CD4-positive, alpha-beta T cell treated with Interleukin-15 for 1 hour (primary cell): ENCODE measurements at regions not wholly inside any gene's neighbourhood (a gene's known extent, or its start where the extent isn't known, plus 50 kb on each side); places are given as distances from the start of the nearest gene placed in this dataset.

Experiments
- DNase-seq: peaks from one replicate; pipeline ENCODE4 v3.0.0-alpha.2; 2020

DNA sequence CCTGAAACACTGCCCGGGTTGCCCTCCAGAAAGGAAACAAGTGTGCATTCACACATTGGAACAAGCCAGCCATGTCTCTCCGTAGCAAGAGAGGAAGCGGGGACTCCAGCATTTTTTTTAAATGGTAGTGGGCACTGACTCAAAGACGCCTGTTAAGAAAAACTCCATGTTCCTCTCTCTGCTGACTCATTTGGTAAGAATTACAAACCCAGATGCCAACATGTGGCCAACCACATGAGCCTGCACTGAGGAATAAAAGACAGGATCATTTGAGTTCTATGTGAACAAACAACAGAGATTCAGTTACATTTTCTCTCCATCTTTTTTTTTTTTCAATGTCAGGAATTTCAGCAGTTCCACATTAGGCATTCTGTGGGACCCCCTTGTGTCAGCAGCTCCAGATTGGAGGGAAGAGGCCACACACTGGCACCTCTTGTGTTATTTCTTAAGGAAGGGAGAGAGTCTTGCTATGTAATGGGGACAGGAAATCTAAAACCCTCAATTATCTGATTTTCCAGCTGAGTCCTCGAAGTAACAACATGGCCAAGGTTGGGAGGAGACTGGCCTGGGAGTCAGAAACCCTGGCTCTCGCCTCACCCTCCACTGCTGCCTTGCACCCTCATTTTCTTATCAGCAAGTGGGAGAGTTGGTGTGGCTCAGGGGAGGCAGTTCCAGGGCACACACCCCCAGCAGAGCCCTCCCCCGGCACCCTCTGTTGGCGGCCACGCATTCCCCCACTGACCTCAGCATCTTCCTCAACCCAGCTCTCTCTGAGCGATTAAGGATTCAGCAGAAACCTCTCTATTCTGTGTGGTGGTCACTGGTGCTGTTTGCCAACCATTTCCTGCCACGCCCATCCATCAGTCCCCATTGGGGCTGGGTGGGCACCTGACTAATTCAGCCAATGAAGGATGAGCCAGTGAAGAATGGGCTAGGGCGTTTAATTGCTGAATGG, 173.0 kb downstream of the FOXL1 start:
- no peak for DNase-seq

DNA sequence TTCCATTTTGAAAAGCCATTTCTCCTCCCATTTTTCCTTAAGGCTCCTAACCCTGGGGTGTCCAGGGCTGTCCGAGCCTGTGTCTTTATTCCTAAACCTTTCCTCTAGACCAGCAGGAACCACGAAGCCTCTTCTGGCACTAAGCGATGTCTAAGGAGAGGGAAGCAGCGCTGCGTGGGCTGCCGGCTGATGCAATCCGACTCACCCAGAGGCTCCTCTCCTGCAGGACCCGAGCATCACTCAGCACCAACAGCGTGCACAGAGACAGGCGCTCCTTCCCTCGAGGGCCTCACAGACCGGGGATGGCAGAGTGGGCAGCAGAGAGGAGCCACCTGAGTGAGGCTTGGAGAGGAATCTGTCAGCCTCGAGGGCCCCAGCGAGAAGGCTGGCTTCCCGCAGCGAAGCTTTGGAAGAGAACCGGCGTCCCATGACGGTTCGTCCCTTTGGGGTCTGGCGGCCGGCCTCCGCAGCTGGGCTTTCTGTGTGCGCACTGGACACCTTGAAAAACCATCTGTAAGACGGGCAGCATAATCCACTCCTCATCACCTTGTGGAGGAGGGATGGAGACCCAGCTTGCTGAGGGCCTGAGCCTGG, 174.3 kb downstream of the FOXL1 start:
- DNase-seq = no peak

DNA sequence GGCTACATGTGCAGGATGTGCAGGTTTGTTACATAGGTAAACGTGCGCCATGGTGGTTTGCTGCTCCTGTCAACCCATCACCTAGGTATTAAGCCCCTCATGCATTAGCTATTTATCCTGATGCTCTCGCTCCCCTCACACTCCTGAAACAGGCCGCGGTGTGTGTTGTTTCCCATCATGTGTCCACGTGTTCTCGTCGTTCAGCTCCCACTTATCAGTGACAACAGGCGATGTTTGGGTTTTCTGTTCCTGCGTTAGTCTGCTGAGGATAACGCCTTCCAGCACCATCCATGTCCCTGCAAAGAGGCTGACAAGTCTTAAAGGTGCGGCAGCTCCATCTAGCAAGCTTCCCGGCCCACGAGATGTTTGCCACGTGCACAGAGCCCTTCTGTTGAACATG, 175.1 kb downstream of the FOXL1 start:
- DNase-seq = no peak

DNA sequence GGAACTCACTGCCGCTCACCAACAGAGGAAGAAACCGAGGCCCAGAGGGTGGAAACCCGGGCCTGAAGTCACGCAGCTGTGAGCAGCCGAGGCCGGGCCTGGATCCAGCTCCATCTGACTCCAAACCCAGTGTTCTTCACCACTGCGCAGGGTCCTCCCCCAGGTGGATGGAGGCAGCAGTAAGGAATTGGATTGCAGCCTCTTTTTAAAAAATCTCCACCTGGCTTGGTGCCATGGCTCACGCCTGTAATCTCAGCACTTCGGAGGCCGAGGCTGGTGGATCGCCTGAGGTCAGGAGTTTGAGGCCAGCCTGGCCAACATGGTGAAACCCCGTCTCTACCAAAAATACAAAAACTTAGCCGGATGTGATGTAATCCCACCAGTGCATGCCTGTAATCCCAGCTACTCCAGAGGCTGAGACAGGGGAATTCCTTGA, 177.2 kb downstream of the FOXL1 start:
- no peak for DNase-seq

DNA sequence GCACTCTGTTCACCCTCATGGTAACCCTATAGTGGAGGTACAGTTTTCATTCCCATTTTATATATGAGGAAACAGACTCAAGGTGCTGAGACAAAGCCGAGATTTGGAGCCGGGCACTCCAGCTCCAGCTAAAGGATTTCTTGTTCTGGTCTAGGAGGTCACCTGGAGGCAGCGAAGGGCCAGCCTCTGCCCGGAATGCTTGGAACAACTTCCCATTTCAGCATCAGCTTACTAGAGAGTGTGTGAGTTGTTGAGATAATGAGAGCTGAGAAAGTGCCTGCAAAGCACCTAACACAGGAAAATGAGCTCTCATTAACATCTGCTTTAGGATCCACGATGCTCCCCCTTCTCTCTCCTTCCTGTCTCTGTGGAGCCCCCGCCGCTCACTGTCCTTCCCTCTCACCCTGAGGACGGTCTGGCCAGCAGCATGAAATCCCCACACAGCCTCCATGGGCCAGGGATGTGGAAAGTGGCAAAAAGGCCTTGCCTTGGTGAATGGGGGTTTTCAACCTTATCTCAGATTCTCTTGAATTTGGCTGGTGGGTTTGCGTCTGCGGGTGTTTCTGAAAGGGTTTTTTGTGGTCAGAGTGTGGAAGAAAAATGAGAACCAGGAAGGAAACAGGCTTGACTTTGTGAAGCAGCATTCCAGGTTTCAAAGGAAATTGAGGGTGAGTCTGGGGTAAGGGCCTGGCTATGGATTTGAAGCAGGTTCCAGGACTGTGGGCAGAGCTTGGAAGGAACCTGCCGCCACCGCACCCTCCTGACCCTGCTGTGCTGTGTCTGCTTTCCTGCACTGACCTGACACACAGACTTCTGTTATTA, 178.7 kb downstream of the FOXL1 start:
- DNase-seq = no peak

DNA sequence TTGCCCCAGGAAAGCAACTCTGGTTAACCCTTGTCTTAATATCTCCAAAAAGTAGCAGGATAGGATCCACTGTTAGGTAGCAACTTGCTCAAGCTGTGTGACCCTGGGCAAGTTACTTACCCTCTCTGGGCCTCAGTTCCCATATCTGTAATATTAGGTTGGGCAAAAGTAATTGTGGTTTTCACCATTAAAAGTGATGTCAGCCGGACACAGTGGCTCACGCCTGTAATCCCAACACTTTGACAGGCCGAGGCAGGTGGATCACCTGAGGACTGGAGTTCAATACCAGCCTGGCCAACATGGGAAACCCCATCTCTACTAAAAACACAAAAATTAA, 179.3 kb downstream of the FOXL1 start:
- DNase-seq = no peak

DNA sequence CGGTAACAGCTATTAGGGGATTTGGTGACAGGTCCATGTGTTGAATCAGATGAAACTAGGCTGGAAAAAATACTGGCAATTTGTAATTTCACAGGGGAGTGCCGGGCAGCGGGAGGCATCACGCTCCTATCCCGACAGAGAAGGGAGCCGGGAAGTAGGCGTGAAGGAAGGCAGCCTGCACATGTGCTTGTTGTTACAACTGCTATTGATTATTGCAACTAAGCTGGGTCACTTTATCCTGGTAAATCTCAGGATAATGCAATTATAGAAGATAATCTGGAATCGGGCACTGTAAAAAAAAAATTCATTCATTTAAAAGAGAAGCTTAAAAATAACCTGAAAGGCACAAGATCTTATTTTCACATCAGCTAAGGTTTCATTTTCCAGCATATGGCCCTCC, 180.6 kb downstream of the FOXL1 start:
- DNase-seq = no peak

DNA sequence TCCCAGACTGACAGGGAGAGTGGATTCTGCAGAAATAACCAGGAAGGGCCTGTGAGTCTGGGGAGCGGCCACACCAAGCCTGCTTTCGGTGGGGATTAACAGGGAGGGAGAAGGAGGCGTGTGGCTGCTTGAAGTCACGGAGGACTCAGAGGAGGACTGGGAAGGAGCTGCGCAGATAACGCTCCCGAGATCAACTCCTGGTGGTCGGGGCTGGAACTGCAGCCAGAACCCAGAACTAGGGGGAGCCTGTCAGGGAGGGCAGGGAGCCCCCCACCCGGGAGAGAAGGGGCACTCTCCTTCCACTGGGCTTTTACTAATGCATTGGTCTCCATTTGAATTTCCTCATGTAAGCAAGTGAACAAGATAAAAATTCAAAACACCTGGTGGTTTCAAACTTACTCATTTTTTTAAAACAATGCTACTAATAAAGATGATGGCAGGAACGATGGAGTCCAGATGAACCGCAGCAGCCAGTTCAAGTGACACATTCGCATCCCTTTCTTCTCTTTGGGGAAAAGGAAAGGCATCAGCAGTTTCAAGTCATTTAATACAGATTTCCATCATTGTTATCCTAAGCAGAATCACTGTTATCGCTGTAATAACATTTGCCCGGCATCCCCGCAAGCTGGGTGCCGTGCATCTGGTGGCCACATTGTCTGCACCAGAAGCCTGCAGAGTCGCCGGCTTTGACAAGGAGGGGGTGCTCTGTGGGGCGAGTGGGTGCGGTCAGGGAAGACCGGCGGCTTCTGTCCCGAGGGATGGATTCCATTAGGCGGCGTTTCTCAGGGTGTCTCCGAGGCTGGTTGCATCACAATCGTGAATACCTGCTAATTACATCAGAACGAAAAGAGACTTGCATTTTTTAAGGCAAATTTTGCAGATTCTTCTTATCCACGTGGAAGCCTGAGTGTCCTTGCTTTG, 183.0 kb downstream of the FOXL1 start:
- no peak for DNase-seq

DNA sequence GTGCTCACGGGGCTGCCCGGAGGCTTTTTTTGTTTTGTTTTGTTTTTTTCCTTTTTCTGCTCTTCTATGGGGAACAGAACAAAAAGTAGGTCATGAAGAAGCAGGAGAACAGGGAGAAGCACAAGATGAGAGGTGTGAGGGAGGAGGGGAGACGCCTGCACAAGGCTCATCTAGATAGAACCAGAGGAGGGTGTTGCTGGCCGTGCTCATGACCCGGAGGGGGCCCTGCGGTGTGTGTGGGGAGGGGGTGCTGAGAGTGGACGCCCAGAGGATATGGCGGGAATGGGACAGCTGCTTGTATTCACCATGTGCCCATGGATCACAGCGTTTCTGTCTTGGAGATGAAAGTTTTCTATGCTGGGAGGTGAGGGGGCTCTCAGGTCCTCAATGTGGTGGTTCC, 183.7 kb downstream of the FOXL1 start:
- no peak for DNase-seq

DNA sequence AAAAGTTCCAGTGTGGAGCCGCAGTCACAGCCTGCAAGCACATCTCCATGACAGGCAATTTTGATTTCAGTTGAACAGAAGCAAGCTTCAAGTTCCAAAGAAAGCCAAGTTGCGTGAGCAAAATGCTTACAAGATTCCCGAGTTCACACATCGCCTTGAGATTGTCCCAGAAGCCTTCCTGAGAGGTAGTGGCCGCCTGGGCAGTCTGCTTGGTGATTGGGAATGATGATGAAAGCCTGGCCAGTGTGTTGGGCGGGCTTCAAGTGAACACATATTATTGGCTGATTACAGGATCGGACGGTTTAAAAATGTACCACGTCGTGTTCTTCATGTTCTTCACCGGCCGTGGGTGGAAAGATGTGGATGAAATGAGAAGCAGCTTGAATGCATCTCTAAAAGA, 185.5 kb downstream of the FOXL1 start:
- no peak for DNase-seq

DNA sequence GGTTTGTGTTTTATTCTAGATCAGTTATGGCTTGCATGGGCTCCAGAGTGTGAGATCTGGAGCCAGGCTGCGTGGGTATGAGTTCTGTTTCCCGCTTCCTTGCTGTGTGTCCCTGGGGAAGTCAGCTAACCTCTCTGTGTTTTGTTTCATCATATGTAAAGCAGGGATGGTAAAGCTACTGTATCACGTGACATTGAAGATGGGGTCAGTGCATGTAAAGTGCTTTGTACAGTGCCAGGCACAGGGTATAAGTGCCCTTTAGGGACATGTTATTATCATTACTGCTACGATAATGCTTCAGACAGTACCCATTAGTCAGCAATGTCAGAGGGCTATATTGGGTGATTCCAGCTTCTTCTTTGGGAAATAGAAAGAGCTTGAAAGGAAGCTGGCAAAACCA, 186.2 kb downstream of the FOXL1 start:
- DNase-seq = no peak

DNA sequence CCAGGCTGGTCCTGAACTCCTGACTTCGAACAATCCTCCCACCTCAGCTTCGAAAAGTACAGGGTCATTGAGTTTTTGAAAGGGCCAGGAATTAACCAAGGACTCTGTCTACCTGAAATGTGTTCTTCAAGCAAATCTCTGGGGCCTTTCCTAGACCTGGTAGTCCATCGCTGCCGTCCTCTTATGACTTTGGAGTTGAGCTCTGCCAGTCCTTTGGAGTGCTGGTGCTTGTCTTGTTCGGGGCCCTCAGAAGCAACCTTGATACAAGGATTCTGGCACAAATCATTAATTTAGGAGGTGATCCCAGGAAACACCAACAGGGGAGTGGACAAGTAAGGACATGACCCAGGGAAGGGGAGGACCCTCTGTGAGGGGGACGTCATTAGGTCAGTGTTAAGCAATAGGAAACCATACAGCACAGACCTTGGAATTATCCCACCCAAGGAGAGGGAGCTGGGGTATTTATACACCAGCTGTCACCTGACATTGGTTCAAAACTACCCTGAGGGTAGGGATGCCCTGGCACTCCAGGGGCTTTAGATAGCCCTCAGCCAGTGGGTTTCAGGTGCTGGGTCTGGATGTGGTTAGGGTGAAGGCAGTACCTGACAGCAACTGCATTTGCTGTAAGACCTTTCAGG, 187.2 kb downstream of the FOXL1 start:
- no peak for DNase-seq

DNA sequence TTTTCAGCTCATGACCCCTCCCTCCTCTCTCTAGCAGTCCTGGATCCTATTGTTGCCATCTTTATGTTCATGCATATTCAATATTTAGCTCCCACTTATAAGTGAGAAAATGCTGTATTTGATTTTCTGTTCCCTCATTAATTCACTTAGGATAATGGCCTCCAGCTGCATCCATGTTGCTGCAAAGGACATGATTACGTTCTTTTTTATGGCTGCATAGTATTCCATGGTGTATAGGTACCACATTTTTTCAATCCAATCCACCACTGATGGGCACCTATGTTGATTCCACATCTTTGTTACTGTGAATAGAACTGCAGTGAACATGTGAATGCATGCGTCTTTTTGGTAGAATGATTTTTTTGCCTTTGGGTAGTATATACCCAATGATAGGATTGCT, 188.4 kb downstream of the FOXL1 start:
- DNase-seq = no peak

DNA sequence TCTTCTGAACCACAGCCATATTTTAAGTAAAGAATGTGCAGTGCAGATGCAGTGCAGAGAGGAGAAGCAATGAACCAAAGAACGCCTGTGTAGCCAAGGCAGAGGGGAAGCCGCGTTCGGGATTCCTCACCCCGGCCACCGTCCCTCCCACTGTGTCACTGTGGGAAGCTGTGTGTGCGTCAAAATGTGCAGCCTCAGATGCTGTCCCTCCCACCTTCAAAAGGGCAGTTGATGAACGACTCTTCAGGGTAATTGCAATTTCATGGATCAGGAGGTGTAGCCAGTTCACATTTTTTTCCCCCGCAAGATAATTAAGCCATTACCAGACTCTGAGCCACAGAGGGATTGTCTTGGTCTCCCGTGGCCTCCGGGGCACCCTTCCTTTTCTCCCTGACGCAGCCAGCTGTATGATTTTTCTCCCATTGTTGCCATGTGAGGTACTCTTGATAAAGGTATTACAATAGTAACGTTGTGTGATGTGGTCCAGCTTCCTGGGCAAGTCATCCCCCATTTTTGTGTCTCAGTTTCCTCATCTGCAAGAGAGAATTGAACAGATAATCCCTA, 190.0 kb downstream of the FOXL1 start:
- DNase-seq = no peak

DNA sequence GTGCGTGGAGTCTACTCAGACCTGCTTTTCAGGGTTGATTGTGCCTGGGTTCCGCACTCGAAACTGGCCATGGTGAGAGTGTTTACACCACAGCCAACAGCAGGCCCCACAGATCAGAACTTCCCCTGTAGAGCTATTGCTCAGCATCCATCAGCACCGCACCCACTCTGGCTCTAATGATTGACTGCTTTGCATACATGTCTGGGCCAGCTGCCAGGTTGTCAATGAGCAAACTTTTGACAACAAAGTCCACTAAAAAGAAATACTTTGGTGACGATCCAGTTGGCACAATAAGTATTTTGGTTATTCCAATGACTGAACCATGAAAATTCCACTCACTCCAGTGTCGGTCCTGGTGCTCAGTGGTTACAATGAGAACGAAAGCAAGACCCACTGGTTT, 190.7 kb downstream of the FOXL1 start:
- no peak for DNase-seq

DNA sequence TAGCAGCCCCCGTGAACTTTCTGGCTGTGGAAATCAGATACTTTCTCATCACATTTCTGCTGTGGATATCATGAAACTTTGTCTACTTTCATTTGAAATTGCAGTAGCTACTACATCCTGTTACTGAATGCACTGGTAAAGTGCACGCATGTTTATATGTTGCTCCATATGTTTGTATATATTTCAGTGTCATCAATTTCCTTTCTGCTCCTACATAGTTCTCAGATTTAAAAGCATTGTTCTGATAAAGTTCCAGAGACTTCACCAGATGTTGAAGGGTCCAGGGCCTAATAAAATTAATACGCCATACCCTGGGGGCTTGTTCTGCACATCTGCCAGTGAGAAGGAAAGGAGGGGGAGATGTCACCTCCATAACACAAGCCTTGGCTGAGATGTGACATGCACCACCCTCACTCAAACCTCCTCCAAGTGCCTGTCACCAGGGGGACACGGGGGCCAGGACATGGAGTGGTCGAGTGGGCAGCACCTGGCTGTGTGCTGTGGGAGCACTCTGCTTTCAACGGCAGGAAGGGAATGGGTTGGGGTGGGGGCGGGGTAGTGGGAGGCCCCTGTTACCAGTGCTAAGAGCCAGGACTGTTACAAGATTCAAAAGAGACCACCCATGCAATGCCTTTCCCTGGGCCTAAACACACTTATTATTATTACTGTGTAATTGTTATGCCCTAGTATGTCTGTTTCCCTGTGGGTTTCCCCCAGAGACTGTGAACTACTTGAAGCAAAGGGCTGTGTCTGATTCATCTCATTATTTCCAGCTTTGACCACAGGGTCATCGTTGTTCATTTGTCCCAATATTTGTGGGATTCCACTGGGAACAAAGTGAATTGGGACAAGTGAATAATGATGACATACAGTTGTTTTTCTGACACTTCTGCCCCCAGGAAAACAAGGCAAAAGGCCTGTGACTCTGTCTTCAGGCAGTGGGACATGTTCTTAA, 193.4 kb downstream of the FOXL1 start:
- no peak for DNase-seq

DNA sequence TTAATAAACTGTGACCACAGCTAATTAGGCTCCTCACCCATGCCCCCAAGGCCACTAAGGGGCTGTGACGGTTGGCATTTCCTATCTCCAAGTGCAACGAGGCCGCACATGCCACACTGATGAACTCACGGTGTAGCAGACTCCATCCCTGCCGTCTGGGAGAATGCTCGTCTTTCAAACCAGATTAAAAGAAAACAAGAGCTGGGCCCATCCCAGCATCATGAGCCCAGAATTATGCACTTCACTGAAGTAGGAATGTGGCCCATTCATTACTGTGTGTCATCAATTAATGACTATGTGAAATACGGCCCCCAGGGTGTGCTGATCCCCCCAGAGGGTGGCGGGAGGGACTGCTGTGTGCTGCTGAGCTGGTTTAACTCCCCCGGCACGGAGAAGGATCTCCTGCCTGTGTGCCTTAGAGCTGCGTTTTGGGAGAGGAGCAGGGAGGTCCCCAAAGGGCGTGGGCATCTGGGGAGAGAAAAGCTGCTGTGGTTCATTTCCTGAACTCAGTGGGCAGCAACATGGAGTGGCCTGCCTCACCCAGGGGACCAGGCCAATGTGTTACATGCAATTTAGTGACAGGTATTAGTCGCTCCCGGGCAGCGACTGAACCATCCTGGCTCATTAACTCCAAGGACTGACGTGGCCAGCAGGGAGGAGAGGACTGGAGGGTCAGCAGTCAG, 194.5 kb downstream of the FOXL1 start:
- no peak for DNase-seq

DNA sequence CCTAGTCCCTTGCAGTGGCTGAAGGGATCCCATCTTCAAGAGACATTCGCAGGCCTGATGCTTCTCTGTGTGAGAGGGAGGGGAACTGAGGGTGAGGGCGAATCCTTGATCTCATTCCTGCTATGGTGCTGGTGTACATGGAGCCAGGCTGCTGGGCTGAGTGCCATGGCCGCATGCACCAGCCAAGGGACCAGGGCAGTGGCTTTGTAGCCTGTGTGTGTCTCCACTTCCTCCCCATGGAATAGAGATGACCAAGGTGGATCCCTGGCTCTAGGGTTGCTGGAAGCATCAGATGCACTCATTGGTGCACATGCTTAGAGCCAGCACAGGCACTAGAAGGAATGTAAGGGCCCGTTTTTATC, 195.0 kb downstream of the FOXL1 start:
- no peak for DNase-seq

DNA sequence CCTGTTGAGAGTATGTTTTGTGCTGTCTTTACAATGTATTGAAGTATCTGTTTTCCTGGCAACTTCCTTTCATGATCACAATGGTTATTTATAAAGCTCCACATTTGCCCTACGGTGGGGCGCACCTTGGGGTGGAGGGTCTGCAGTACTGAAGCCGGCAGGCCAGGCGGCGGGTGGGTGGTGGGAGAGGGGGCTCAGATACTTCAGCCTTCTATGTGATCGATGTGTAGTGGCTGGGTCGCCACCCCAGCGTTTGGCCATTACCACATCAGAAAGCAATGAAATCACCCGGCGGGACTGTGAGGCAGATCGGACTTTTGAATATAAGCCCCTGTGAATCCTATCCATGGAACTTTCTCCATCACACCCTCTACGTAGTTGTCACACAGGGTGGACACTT, 196.6 kb downstream of the FOXL1 start:
- DNase-seq = no peak

DNA sequence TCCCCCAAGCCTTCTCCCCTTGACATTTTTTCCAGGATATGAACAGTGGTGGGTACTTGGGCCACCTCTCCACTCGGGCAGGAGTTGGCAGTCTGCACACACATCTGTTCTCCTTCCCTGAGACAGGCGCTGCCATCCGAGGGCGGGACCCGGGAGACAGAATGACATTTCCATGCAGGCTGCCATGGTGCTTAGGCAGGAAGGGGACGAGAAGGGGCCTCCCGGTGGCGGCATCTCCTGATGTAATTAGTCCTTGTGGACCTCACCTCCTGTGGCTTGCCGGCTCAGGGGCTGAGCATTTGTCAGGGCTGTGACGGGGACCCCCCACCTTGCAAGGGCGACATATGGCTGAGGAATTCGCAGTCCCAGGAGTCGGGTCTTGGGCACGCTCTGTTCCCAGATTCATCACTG, 197.2 kb downstream of the FOXL1 start:
- no peak for DNase-seq
